SK-N-SH (cell line): ENCODE measurements at regions not wholly inside any gene's neighbourhood (a gene's known extent, or its start where the extent isn't known, plus 50 kb on each side); places are given as distances from the start of the nearest gene placed in this dataset.

Experiments used
- CTCF ChIP-seq: fragments of 200-600 bp; sonication (generic); IDR thresholded peaks from 2 replicates; pipeline ENCODE4 v1.6.1; 2017; ENCODE audit warnings: antibody characterized with exemption, mild to moderate bottlenecking, moderate library complexity
- EP300 ChIP-seq, 2 experiments: IDR thresholded peaks; 2 replicates each; pipeline versions ENCODE4 v1.4.0 to v1.6.1; 2012; ENCODE audit warnings: borderline replicate concordance in 1 of 2, low read depth in 1 of 2, low read length in 1 of 2
- EZH2phosphoT487 ChIP-seq: fragments of 200-600 bp; sonication (generic); IDR thresholded peaks from 2 replicates; pipeline ENCODE4 v1.6.1; 2017; ENCODE audit warnings: low read depth, mixed run types, mild to moderate bottlenecking, antibody characterized with exemption, moderate library complexity, borderline replicate concordance
- IRF3 ChIP-seq: fragments of 150-350 bp; IDR thresholded peaks from 2 replicates; pipeline ENCODE4 v1.6.1; 2016; ENCODE audit warnings: mild to moderate bottlenecking, low read depth, low read length
- MAX ChIP-seq: IDR thresholded peaks from 2 replicates; pipeline ENCODE4 v1.4.0; 2012; ENCODE audit warnings: low read depth
- MEF2A ChIP-seq: IDR thresholded peaks from 2 replicates; pipeline ENCODE4 v1.4.0; 2012; ENCODE audit warnings: low read depth, borderline replicate concordance
- MXI1 ChIP-seq: IDR thresholded peaks from 2 replicates; pipeline ENCODE4 v1.6.1; 2012; ENCODE audit warnings: mild to moderate bottlenecking, low read depth, low read length, improper control_type of control experiment
- POLR2AphosphoS5 ChIP-seq: IDR thresholded peaks from 2 replicates; pipeline ENCODE4 v1.6.1; 2012; ENCODE audit warnings: low read depth, low read length
- RAD21 ChIP-seq: IDR thresholded peaks from 2 replicates; pipeline ENCODE4 v1.6.1; 2012; ENCODE audit warnings: mild to moderate bottlenecking, low read length
- SIN3A ChIP-seq: IDR thresholded peaks from 2 replicates; pipeline ENCODE4 v1.6.1; 2012; ENCODE audit warnings: low read depth, mild to moderate bottlenecking, low read length, moderate library complexity, borderline replicate concordance
- USF2 ChIP-seq: fragments of 150-350 bp; IDR thresholded peaks from 2 replicates; pipeline ENCODE4 v1.6.1; 2017; ENCODE audit warnings: antibody characterized with exemption, low read length, low read depth, borderline replicate concordance
- YY1 ChIP-seq: IDR thresholded peaks from 2 replicates; pipeline ENCODE4 v1.4.0; 2012; ENCODE audit warnings: low read depth, mild to moderate bottlenecking

GRCh38 chr2:106706283-106706682 is 179.7 kb downstream of the ST6GAL2 start:
- no peak for TF ChIP-seq EP300 (IDR thresholded peaks at IDR 0.05; ENCODE audit: borderline replicate concordance in 1 of 2, low read depth in 1 of 2, low read length in 1 of 2)
- TF ChIP-seq CTCF: no peak
- no peak for TF ChIP-seq YY1
- TF ChIP-seq SIN3A: no peak
- TF ChIP-seq MAX: no peak
- TF ChIP-seq MXI1: no peak
- no peak for TF ChIP-seq RAD21
- no peak for TF ChIP-seq IRF3
- TF ChIP-seq POLR2AphosphoS5: no peak
- no peak for TF ChIP-seq EZH2phosphoT487
- TF ChIP-seq USF2: no peak
- no peak for TF ChIP-seq MEF2A
